ENCODE measurements at regions not wholly inside any gene's neighbourhood (a gene's known extent, or its start where the extent isn't known, plus 50 kb on each side); places are given as distances from the start of the nearest gene placed in this dataset.

DNA sequence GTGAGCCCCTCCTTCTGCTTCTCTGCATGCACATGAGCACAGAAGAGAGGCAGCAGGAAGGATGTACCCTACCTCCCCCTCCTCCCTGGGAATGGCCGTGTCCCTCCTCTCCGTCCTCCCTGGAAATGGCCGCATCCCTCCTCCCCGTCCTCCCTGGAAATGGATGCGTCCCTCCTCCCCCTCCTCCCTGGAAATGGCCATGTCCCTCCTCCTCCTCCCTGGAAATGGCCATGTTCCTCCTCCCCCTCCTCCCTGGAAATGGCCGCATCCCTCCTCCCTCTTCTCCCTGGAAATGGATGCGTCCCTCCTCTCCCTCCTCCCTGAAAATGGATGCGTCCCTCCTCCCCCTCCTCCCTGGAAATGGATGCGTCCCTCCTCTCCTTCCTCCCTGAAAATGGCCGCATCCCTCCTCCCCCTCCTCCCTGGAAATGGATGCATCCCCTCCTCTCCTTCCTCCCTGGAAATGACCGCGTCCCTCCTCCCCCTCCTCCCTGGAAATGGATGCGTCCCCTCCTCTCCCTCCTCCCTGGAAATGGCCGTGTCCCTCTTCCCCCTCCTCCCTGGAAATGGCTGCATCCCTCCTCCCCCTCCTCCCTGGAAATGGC lies 428.6 kb downstream of the AACS start:
- TF ChIP-seq, protein P1, sequence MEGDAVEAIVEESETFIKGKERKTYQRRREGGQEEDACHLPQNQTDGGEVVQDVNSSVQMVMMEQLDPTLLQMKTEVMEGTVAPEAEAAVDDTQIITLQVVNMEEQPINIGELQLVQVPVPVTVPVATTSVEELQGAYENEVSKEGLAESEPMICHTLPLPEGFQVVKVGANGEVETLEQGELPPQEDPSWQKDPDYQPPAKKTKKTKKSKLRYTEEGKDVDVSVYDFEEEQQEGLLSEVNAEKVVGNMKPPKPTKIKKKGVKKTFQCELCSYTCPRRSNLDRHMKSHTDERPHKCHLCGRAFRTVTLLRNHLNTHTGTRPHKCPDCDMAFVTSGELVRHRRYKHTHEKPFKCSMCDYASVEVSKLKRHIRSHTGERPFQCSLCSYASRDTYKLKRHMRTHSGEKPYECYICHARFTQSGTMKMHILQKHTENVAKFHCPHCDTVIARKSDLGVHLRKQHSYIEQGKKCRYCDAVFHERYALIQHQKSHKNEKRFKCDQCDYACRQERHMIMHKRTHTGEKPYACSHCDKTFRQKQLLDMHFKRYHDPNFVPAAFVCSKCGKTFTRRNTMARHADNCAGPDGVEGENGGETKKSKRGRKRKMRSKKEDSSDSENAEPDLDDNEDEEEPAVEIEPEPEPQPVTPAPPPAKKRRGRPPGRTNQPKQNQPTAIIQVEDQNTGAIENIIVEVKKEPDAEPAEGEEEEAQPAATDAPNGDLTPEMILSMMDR (IDR thresholded peaks at IDR 0.05) = no peak
- no peak overlapping the region for H3K27ac ChIP-seq
- H3K4me3 ChIP-seq = no peak overlapping the region
- no peak for DNase-seq (ENCODE audit: low spot score)

DNA sequence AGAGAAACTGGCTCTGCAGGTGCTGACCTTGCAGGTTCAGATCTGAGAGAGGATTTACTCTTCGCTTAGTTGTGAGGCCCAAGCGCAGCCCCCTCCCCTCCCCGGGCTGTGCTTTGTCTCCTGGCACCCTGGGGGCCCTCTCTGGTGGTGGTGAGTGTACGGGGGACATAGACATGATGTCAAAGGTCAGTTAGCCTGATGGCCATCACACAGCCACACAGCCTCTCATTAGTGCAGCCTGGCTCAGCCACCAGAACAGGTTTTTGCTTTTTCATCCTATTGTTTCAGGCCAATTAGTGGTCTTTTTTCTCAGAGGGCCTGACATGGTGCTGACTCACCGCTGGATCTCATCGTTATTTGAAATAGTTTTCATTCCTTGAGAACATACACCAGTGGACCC lies 437.9 kb downstream of the AACS start:
- no peak for DNase-seq (ENCODE audit: low spot score)
- Histone ChIP-seq H3K4me3 (no peak overlapping the region), H3K27ac (no peak overlapping the region)
- TF ChIP-seq, protein P1 (IDR thresholded peaks at IDR 0.05) = no peak

DNA sequence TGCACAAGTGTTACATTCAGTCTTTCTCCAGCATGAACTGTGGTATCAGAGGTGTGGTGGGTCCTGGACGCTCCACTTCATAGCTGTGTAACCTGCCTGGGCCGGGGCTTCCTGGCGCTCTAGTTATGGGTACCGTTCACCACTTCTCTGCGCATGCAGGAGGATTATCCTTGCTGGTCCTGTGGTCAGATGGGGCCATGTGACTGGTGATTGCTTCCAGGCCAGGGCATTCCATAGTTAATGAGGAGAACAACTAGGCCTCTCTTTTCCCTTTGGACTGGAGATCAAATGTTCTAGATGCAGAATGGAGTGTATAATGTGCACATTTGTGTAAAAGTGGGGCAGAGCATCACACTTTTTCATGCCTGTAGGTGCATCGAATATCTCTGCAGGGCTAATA lies 444.0 kb downstream of the AACS start:
- Histone ChIP-seq H3K27ac (no peak overlapping the region), H3K4me3 (no peak overlapping the region)
- no peak for DNase-seq (ENCODE audit: low spot score)
- TF ChIP-seq, protein P1 (IDR thresholded peaks at IDR 0.05) = no peak

DNA sequence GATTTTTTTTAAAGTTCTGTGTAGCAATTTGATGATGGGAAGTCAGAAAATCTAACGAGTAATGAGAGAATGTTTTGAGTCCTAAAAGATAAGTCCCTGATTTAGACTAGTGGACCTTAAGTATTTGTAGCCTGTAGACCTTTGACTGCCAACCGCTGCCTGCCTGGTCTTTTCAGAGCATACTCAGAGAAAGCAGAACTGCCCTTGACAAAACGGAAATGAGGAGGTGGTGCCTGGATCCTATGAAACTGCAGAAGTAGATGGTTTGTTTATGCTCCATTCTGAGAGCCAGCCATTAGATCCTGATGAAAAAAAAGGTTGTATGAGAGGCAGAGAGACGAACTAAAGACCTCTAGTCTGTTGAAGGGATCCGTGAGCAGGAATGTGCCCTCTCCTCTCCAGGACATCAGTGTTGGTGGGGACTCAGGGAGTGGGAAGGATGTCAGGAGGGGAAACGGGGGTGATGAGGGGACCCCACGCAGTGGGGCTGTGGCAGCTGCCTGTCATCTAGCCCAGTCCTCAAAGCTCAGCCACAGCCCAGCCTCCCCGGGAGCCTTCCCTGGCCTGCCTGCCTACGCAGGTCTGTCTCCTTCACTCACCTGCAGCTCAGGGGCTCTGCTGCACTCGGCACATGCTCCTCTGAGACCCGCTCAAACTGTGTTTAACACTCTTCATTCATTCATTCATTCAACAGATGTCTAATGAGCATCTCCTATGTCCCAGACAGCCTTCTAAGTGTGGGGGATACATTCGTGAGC lies 447.5 kb downstream of the AACS start:
- Histone ChIP-seq H3K4me3 (no peak overlapping the region), H3K27ac (no peak overlapping the region)
- DNase-seq (ENCODE audit: low spot score) = no peak
- TF ChIP-seq, protein P1 (IDR thresholded peaks at IDR 0.05) = no peak

DNA sequence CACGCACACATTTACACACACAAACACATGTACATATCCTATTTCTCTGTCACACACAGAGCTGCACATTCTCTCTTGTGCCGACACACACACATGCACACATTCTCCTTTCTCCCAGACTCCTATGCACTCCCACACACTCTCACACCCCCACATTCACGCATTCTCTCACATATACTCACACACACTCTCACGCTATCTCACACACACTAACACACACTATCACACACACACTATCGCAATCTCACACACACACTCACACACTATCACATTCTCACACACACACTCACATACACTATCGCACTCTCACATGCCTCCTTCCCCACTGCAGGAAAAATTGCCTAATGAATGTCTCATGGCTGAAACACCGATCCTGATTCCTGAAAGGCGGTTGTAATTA lies 450.7 kb downstream of the AACS start:
- H3K4me3 ChIP-seq = no peak overlapping the region
- no peak for DNase-seq (ENCODE audit: low spot score)
- no peak overlapping the region for H3K27ac ChIP-seq
- TF ChIP-seq, protein P1 (IDR thresholded peaks at IDR 0.05) = no peak

DNA sequence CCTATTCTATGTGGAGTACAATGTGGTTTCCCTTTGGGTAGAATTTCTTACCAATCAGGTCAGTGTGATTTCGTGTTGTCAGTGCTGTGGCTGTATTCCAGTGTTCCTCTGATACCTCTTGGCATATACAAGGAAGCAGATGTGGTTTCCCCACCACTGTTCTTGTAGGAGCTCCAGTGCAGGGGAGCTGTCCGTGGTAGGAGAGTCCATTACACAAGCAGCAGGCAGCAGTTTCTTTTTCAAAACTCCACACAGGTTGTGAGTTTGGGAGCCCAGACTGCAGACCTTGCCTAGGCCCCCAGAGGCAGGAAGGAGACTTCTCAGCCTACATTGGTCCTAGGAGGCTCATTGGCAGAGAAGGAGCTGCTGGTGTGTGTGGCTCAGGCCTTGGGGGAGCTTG lies 452.8 kb downstream of the AACS start:
- no peak for DNase-seq (ENCODE audit: low spot score)
- TF ChIP-seq, protein P1 (IDR thresholded peaks at IDR 0.05) = no peak
- no peak overlapping the region for H3K4me3 ChIP-seq
- no peak overlapping the region for H3K27ac ChIP-seq

Measured in coronary artery (tissue), 2 donors.